ENCODE measurements at regions not wholly inside any gene's neighbourhood (a gene's known extent, or its start where the extent isn't known, plus 50 kb on each side); places are given as distances from the start of the nearest gene placed in this dataset.

DNA sequence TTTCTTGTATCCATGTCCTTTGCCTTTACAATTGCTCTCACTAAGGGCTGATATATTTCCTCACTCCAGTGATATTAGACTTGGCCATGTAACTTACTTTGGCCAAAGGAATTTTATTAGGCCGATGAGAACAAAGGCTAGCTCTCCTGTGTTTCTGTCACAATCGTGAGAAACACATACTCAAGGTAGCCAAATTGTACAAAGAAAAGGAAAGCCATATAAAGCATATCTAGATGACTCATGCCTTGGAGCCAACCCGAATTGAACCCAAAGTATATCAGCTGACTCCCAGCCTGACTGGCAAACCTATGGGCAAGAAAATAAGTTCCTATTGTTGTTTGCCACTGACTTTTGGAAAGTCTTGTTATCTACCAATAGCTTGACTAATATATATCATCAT, 371.7 kb upstream of the LRRC7 start:
- peak; percentile 63 for DNase-seq (ENCODE audit: low read depth)
- TF ChIP-seq, protein P1, sequence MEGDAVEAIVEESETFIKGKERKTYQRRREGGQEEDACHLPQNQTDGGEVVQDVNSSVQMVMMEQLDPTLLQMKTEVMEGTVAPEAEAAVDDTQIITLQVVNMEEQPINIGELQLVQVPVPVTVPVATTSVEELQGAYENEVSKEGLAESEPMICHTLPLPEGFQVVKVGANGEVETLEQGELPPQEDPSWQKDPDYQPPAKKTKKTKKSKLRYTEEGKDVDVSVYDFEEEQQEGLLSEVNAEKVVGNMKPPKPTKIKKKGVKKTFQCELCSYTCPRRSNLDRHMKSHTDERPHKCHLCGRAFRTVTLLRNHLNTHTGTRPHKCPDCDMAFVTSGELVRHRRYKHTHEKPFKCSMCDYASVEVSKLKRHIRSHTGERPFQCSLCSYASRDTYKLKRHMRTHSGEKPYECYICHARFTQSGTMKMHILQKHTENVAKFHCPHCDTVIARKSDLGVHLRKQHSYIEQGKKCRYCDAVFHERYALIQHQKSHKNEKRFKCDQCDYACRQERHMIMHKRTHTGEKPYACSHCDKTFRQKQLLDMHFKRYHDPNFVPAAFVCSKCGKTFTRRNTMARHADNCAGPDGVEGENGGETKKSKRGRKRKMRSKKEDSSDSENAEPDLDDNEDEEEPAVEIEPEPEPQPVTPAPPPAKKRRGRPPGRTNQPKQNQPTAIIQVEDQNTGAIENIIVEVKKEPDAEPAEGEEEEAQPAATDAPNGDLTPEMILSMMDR (IDR thresholded peaks at IDR 0.05; ENCODE audit: insufficient read depth, low read length) = no peak
- H3K4me3 ChIP-seq (ENCODE audit: low read depth, low read length) = no peak overlapping the region

DNA sequence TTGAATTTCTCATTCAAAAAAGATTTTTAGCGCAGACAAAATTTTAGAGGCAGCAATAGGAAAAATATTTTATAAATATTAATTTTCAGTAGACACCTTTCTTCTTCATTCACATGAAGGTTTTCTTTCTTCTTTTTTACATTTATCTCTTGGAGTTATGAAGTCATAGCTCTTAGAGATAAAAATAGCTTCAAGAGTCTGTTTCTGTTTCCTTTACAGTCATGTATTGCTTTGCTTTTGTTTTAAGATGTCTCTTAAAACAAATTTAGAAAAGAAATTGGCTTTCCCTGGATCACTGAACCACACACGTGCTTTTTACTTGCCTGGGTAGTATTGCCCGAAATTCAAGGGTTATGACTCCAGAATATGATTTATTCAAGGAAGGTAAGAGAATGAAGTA, 369.9 kb upstream of the LRRC7 start:
- TF ChIP-seq, protein P1 (IDR thresholded peaks at IDR 0.05; ENCODE audit: insufficient read depth, low read length) = no peak
- no peak for DNase-seq (ENCODE audit: low read depth)

DNA sequence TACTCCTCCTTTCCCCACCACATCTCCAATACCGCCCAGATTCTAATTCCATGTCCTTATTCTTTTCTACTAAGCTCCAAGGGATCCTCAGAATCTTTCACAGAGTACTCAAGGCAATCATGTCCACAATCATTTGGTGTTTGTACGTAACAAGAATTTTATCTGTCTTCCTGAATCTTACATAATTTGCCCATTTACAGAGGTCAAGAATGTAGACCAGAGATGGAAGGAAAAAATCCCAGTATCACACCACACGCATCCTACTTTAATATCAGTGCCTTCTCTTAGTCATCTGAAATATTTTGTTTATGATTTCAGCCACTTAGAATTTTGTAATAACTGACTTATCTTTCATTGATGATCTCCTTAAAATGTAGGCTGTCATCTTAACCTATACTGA, 366.0 kb upstream of the LRRC7 start:
- no peak overlapping the region for H3K4me3 ChIP-seq (ENCODE audit: low read depth, low read length)
- no peak for DNase-seq (ENCODE audit: low read depth)
- TF ChIP-seq, protein P1 (IDR thresholded peaks at IDR 0.05; ENCODE audit: insufficient read depth, low read length) = no peak

More for the DNA sequence above, 369.9 kb upstream of the LRRC7 start:
- no peak overlapping the region for H3K4me3 ChIP-seq (ENCODE audit: low read depth, low read length)

DNA sequence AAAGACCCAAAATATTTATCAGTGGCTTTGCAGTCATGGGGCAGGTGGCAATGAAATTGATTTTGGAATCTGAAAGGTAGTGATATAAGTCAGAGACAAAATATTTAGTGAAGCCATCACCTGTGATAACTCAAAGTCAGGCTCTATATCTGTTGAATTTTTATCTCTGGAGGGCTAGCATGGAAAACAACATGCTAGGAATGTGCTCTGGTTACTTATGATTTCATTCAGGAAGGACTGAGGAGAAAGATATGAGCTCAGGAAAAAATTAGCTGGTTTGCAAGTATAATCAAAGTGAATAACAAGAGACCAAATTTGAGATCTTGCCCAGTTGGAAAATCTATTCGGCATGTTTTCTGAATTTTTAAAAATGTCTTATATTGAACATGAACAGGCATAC, 364.6 kb upstream of the LRRC7 start:
- H3K4me3 ChIP-seq (ENCODE audit: low read depth, low read length) = no peak overlapping the region
- no peak for DNase-seq (ENCODE audit: low read depth)
- TF ChIP-seq, protein P1 (IDR thresholded peaks at IDR 0.05; ENCODE audit: insufficient read depth, low read length) = no peak

DNA sequence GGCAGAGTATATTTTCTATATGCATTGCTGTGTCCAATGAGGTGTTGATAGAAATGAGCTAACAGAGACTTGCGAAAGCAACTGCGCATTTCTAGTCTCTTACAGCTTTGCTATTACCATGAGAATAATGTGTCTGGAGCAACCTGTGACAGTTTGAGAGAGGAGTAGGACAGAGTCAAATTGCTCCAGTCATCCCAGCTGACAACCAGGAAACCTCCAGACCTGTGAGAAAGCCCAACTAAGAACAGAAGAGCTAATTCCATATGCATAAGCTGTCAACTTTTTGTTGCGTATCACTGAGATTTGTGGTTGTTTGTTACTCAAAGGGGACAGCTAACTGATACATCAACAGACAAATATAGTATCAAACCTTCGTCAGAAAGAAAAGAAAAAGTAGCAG, 354.1 kb upstream of the LRRC7 start:
- no peak overlapping the region for H3K4me3 ChIP-seq (ENCODE audit: low read depth, low read length)
- no peak for DNase-seq (ENCODE audit: low read depth)
- TF ChIP-seq, protein P1 (IDR thresholded peaks at IDR 0.05; ENCODE audit: insufficient read depth, low read length) = no peak

DNA sequence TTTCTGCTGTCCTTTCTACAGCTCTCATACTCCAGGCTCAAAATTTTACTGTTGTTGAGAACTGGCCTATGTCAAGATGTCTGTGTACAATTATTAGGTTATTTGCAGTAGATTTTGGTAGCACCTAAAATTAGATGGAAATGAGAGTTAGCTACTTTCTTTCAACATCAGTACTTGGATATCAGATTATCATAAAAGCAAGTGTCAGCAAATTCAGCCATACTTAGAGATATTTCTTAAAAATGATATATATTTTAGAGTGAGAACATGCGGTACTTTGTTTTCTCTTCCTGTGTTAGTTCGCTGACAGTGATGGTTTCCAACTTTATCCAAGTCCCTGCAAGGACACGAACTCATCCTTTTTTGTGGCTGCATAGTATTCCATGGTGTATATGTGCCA, 351.8 kb upstream of the LRRC7 start:
- no peak for DNase-seq (ENCODE audit: low read depth)
- no peak overlapping the region for H3K4me3 ChIP-seq (ENCODE audit: low read depth, low read length)
- TF ChIP-seq, protein P1 (IDR thresholded peaks at IDR 0.05; ENCODE audit: insufficient read depth, low read length) = no peak

DNA sequence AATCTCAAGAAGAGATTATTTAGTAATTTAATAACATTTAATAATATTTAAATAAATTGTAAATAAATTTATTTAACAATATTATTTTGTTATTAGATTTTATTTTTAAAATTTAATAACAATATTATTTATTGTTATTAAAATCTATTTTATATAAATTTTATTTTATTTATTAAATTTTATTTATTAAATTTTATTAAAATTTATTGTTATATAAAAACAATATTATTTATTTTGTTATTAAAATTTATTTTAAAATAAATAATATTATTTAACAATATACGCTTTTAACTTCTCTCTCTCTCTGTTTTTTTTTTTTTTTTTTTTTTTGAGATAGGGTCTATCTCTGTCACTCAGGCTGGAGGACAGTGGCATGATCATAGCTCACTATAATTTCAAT, 347.1 kb upstream of the LRRC7 start:
- no peak for DNase-seq (ENCODE audit: low read depth)
- TF ChIP-seq, protein P1 (IDR thresholded peaks at IDR 0.05; ENCODE audit: insufficient read depth, low read length) = no peak
- no peak overlapping the region for H3K4me3 ChIP-seq (ENCODE audit: low read depth, low read length)
